Esophagus squamous epithelium (tissue), 5 donors: ENCODE measurements at regions not wholly inside any gene's neighbourhood (a gene's known extent, or its start where the extent isn't known, plus 50 kb on each side); places are given as distances from the start of the nearest gene placed in this dataset.

ENCODE experiments used
- DNase-seq: peaks from one replicate; lab custom pipeline; 2025; lab: John Stamatoyannopoulos, UW
- H3K27ac ChIP-seq, 4 donors: fragments of 200-600 bp; sonication (generic); one replicate each; pipeline ENCODE4 v1.5.1; 2016 to 2019; ENCODE audit warnings: mild to moderate bottlenecking in 1 of 4
- H3K27me3 ChIP-seq, 4 donors: fragments of 200-600 bp; sonication (generic); 1 replicate in 3 of 4; 2 replicates in 1 of 4; pipeline versions ENCODE4 v1.5.1 to v1.6.0; 2017 to 2021; ENCODE audit warnings: antibody characterized with exemption in 1 of 4
- H3K36me3 ChIP-seq, 3 donors: fragments of 200-600 bp; sonication (generic); one replicate each; pipeline ENCODE4 v1.5.1; 2016 to 2019
- H3K4me1 ChIP-seq, 3 donors: fragments of 200-600 bp; sonication (generic); one replicate each; pipeline ENCODE4 v1.5.1; 2017 to 2019
- H3K4me3 ChIP-seq, 4 donors: fragments of 200-600 bp; sonication (generic); 1 replicate in 3 of 4; 2 replicates in 1 of 4; pipeline ENCODE4 v1.5.1; 2016 to 2019; ENCODE audit warnings: mild to moderate bottlenecking in 2 of 4, moderate library complexity in 1 of 4
- H3K9me3 ChIP-seq, 3 donors: fragments of 200-600 bp; sonication (generic); one replicate each; pipeline ENCODE4 v1.5.1; 2016 to 2019
- CTCF ChIP-seq, 6 experiments: fragments of 450-650 bp in 4 of 6; fragments of 200-600 bp in 2 of 6; sonication (generic) in 2 of 6; IDR thresholded peaks; one replicate each; pipeline ENCODE4 v1.5.1; 2016 to 2019; ENCODE audit warnings: antibody characterized with exemption in 6 of 6, mild to moderate bottlenecking in 4 of 6, moderate library complexity in 4 of 6
- POLR2A ChIP-seq, 4 donors: fragments of 450-650 bp; IDR thresholded peaks; one replicate each; pipeline ENCODE4 v1.6.1; 2017; ENCODE audit warnings: antibody characterized with exemption in 4 of 4, mild to moderate bottlenecking in 4 of 4, moderate library complexity in 3 of 4
- WGBS, 2 donors: methylation state at CpG; one replicate each; pipeline ENCODE4 v1.1.5; 2018; 5-methylcytosine and 5-hydroxymethylcytosine counted together
- intact Hi-C: fragments of 100-400 bp; cut with DNase I; formaldehyde crosslinking; loops from one replicate; pipeline ENCODE4 v1.15.0; 2022
- donor health status: DM: yes; HTN: yes; CAD: no.

- TF ChIP-seq CTCF (IDR thresholded peaks at IDR 0.05) (no peak), POLR2A (IDR thresholded peaks at IDR 0.05) (no peak)
- Histone ChIP-seq H3K36me3 (no peaks in the 10 kb centered on the region), H3K9me3 (no peaks in the 10 kb centered on the region), H3K27me3 (no peaks in the 10 kb centered on the region), H3K4me3 (no peak overlapping the region), H3K27ac (no peak overlapping the region), H3K4me1 (no peaks in the 10 kb centered on the region)
- WGBS, 2 donors: 89 to 91% methylated on average over 4 of the region's 4 CpGs
- no peak for DNase-seq
- intact Hi-C loops: no loop called here
Measured at GRCh38 chr2:181188605-181189004, 208.2 kb downstream of the UBE2E3 start.

- H3K9me3 ChIP-seq: no peaks in the 10 kb centered on the region
- H3K4me1 ChIP-seq: no peaks in the 10 kb centered on the region
- intact Hi-C loops: no loop called here
- H3K27me3 ChIP-seq: no peaks in the 10 kb centered on the region
- no peaks in the 10 kb centered on the region for H3K36me3 ChIP-seq
- DNase-seq: no peak
- H3K4me3 ChIP-seq: no peak overlapping the region
- TF ChIP-seq POLR2A (IDR thresholded peaks at IDR 0.05) (no peak), CTCF (IDR thresholded peaks at IDR 0.05) (no peak)
- no peak overlapping the region for H3K27ac ChIP-seq
- 29 to 37% methylated on average over 1 of the region's 1 CpG for WGBS, 2 donors
Measured at GRCh38 chr2:181189951-181190350, 209.5 kb downstream of the UBE2E3 start.

- intact Hi-C loops: no loop called here
- TF ChIP-seq POLR2A (IDR thresholded peaks at IDR 0.05) (no peak), CTCF (IDR thresholded peaks at IDR 0.05) (no peak)
- Histone ChIP-seq H3K27ac (no peak overlapping the region), H3K4me3 (no peak overlapping the region), H3K36me3 (no peaks in the 10 kb centered on the region), H3K9me3 (no peaks in the 10 kb centered on the region), H3K4me1 (no peaks in the 10 kb centered on the region), H3K27me3 (no peaks in the 10 kb centered on the region)
- WGBS, 2 donors: 9 to 24% methylated on average over 1 of the region's 1 CpG
- no peak for DNase-seq
Measured at GRCh38 chr2:181190711-181191110, 210.3 kb downstream of the UBE2E3 start.

- intact Hi-C loops: no loop called here
- WGBS, 2 donors: 55 to 69% methylated on average over 1 of the region's 1 CpG
- TF ChIP-seq CTCF (IDR thresholded peaks at IDR 0.05): no peak
- TF ChIP-seq POLR2A (IDR thresholded peaks at IDR 0.05): no peak
- Histone ChIP-seq H3K4me1 (no peaks in the 10 kb centered on the region), H3K27ac (no peak overlapping the region), H3K36me3 (no peaks in the 10 kb centered on the region), H3K4me3 (no peak overlapping the region), H3K27me3 (no peaks in the 10 kb centered on the region), H3K9me3 (no peaks in the 10 kb centered on the region)
- DNase-seq: no peak
Measured at GRCh38 chr2:181193550-181193949, 213.1 kb downstream of the UBE2E3 start.

GRCh38 chr2:181196401-181196800 is 216.0 kb downstream of the UBE2E3 start:
- Histone ChIP-seq H3K4me3 (no peak overlapping the region), H3K9me3 (no peaks in the 10 kb centered on the region), H3K36me3 (no peaks in the 10 kb centered on the region), H3K4me1 (no peaks in the 10 kb centered on the region), H3K27ac (no peak overlapping the region), H3K27me3 (no peaks in the 10 kb centered on the region)
- no peak for TF ChIP-seq POLR2A (IDR thresholded peaks at IDR 0.05)
- no peak for TF ChIP-seq CTCF (IDR thresholded peaks at IDR 0.05)
- DNase-seq: no peak
- intact Hi-C loops: no loop called here
- WGBS, 2 donors: 71% methylated on average over 4 of the region's 4 CpGs
